NCI-H128 (cell line): ENCODE measurements at regions not wholly inside any gene's neighbourhood (a gene's known extent, or its start where the extent isn't known, plus 50 kb on each side); places are given as distances from the start of the nearest gene placed in this dataset.
A peak's percentile ranks its signal among the peaks of the same experiment; 100 is the strongest.
"Not testable (repeated sequence)": the region's sequence is repeated elsewhere in the genome, so short reads cannot be mapped to it uniquely, and the experiment has no call there.

Experiments
- DNase-seq: peaks from one replicate; lab custom pipeline; 2025; ENCODE audit not compliant: unreplicated experiment; lab: John Stamatoyannopoulos, UW

GRCh38 chr14:86153480-86153879 lies 623.5 kb downstream of the FLRT2 start:
- no peak for DNase-seq

GRCh38 chr14:86143248-86143647 lies 613.3 kb downstream of the FLRT2 start:
- DNase-seq = no peak

- no peak for DNase-seq
Observed at GRCh38 chr14:86141966-86142365, 612.0 kb downstream of the FLRT2 start.

- DNase-seq = no peak
Observed at GRCh38 chr14:86129426-86129825, 599.5 kb downstream of the FLRT2 start.

- no peak for DNase-seq
Observed at GRCh38 chr14:86124328-86124727, 594.4 kb downstream of the FLRT2 start.

GRCh38 chr14:86115972-86116371 lies 586.0 kb downstream of the FLRT2 start:
- no peak for DNase-seq

- not testable (repeated sequence) for DNase-seq
Observed at GRCh38 chr14:86110871-86111270, 580.9 kb downstream of the FLRT2 start.

- DNase-seq = no peak
Observed at GRCh38 chr14:86104691-86105265, 574.8 kb downstream of the FLRT2 start.

- DNase-seq = no peak
Observed at GRCh38 chr14:86094512-86094911, 564.6 kb downstream of the FLRT2 start.

GRCh38 chr14:86091811-86092210 lies 561.9 kb downstream of the FLRT2 start:
- no peak for DNase-seq

- no peak for DNase-seq
Observed at GRCh38 chr14:86088156-86088555, 558.2 kb downstream of the FLRT2 start.

- DNase-seq = peak; percentile 18
Observed at GRCh38 chr14:86087377-86087776, 557.4 kb downstream of the FLRT2 start.

- DNase-seq = no peak
Observed at GRCh38 chr14:86086962-86087361, 557.0 kb downstream of the FLRT2 start.

GRCh38 chr14:86084097-86084496 lies 554.2 kb downstream of the FLRT2 start:
- no peak for DNase-seq

GRCh38 chr14:86083616-86084015 lies 553.7 kb downstream of the FLRT2 start:
- DNase-seq = no peak

- no peak for DNase-seq
Observed at GRCh38 chr14:86072116-86072894, 542.4 kb downstream of the FLRT2 start.

- DNase-seq = no peak
Observed at GRCh38 chr14:86066651-86067050, 536.7 kb downstream of the FLRT2 start.

GRCh38 chr14:86065407-86065806 lies 535.5 kb downstream of the FLRT2 start:
- no peak for DNase-seq

- DNase-seq = not testable (repeated sequence)
Observed at GRCh38 chr14:86064595-86064994, 534.7 kb downstream of the FLRT2 start.

- DNase-seq = peak; percentile 61
Observed at GRCh38 chr14:86057018-86057667, 527.2 kb downstream of the FLRT2 start.

GRCh38 chr14:86055512-86056075 lies 525.6 kb downstream of the FLRT2 start:
- DNase-seq = no peak

GRCh38 chr14:86052868-86053267 lies 522.9 kb downstream of the FLRT2 start:
- no peak for DNase-seq
